Ectodermal cell (in vitro differentiated cells): ENCODE measurements at regions not wholly inside any gene's neighbourhood (a gene's known extent, or its start where the extent isn't known, plus 50 kb on each side); places are given as distances from the start of the nearest gene placed in this dataset.

ENCODE experiments used
- H3K27ac ChIP-seq: 2 replicates; pipeline ENCODE4 v1.7.0; 2013; ENCODE audit warnings: mild to moderate bottlenecking, low read depth, low read length; ENCODE audit not compliant: insufficient read depth, poor library complexity, severe bottlenecking
- H3K27me3 ChIP-seq: 2 replicates; pipeline ENCODE4 v1.7.0; 2013; ENCODE audit warnings: mild to moderate bottlenecking, low read length; ENCODE audit not compliant: insufficient read depth, control insufficient read depth, poor library complexity, severe bottlenecking
- H3K36me3 ChIP-seq: one replicate; pipeline ENCODE4 v1.7.0; 2013; ENCODE audit warnings: low read length; ENCODE audit not compliant: control insufficient read depth, insufficient read depth
- H3K4me1 ChIP-seq: one replicate; pipeline ENCODE4 v1.7.0; 2013; ENCODE audit warnings: low read length; ENCODE audit not compliant: control insufficient read depth, insufficient read depth
- H3K4me3 ChIP-seq: 2 replicates; pipeline ENCODE4 v1.7.0; 2013; ENCODE audit warnings: low read depth, low read length, control low read depth; ENCODE audit not compliant: insufficient read depth
- H3K9me3 ChIP-seq: 2 replicates; pipeline ENCODE4 v1.7.0; 2013; ENCODE audit warnings: mild to moderate bottlenecking, low read length, moderate library complexity; ENCODE audit not compliant: control insufficient read depth
- WGBS, 2 experiments: methylation state at CpG; one replicate each; pipeline ENCODE4 v1.1.7; 2013; ENCODE audit warnings: missing lambda C conversion rate in 2 of 2; 5-methylcytosine and 5-hydroxymethylcytosine counted together

- 90 to 100% methylated on average over 1 to 3 of the region's 3 CpGs for WGBS, 2 experiments
Measured at GRCh38 chr5:109519416-109519815, 109.6 kb upstream of the PJA2 start.

GRCh38 chr5:109516390-109516789, 106.6 kb upstream of the PJA2 start:
- Histone ChIP-seq H3K4me1 (no peaks in the 10 kb centered on the region), H3K9me3 (no peaks in the 10 kb centered on the region), H3K36me3 (no peaks in the 10 kb centered on the region), H3K27ac (no peak overlapping the region), H3K4me3 (no peak overlapping the region), H3K27me3 (no peaks in the 10 kb centered on the region)
- WGBS, 2 experiments = 88 to 91% methylated on average over 2 of the region's 2 CpGs

More at GRCh38 chr5:109519416-109519815, 109.6 kb upstream of the PJA2 start:
- no peak overlapping the region for H3K4me3 ChIP-seq
- no peaks in the 10 kb centered on the region for H3K27me3 ChIP-seq
- no peaks in the 10 kb centered on the region for H3K4me1 ChIP-seq
- no peaks in the 10 kb centered on the region for H3K9me3 ChIP-seq
- no peaks in the 10 kb centered on the region for H3K36me3 ChIP-seq
- H3K27ac ChIP-seq = no peak overlapping the region

GRCh38 chr5:109511980-109512734, 102.4 kb upstream of the PJA2 start:
- 90 to 96% methylated on average over 8 of the region's 8 CpGs for WGBS, 2 experiments
- no peaks in the 10 kb centered on the region for H3K9me3 ChIP-seq
- H3K4me3 ChIP-seq = no peak overlapping the region
- no peaks in the 10 kb centered on the region for H3K27me3 ChIP-seq
- H3K4me1 ChIP-seq = no peaks in the 10 kb centered on the region
- H3K36me3 ChIP-seq = no peaks in the 10 kb centered on the region
- H3K27ac ChIP-seq = no peak overlapping the region

GRCh38 chr5:109506556-109506955, 96.8 kb upstream of the PJA2 start:
- WGBS, 2 experiments = 100% methylated on average over 1 of the region's 1 CpG
- H3K4me3 ChIP-seq = no peak overlapping the region
- no peaks in the 10 kb centered on the region for H3K4me1 ChIP-seq
- H3K9me3 ChIP-seq = no peaks in the 10 kb centered on the region
- H3K36me3 ChIP-seq = no peaks in the 10 kb centered on the region
- no peaks in the 10 kb centered on the region for H3K27me3 ChIP-seq
- H3K27ac ChIP-seq = no peak overlapping the region

- WGBS, 2 experiments = 93 to 100% methylated on average over 2 to 3 of the region's 3 CpGs
- H3K36me3 ChIP-seq = no peaks in the 10 kb centered on the region
- no peak overlapping the region for H3K27ac ChIP-seq
- no peaks in the 10 kb centered on the region for H3K4me1 ChIP-seq
- H3K27me3 ChIP-seq = no peaks in the 10 kb centered on the region
- no peak overlapping the region for H3K4me3 ChIP-seq
- H3K9me3 ChIP-seq = no peaks in the 10 kb centered on the region
Measured at GRCh38 chr5:109496112-109496511, 86.3 kb upstream of the PJA2 start.

- WGBS, 2 experiments = 96 to 97% methylated on average over 65 of the region's 65 CpGs
- H3K27me3 ChIP-seq = no peaks in the 10 kb centered on the region
- no peaks in the 10 kb centered on the region for H3K36me3 ChIP-seq
- no peaks in the 10 kb centered on the region for H3K4me1 ChIP-seq
- no peaks in the 10 kb centered on the region for H3K9me3 ChIP-seq
- no peak overlapping the region for H3K27ac ChIP-seq
- H3K4me3 ChIP-seq = no peak overlapping the region
Measured at GRCh38 chr5:109487753-109488420, 78.1 kb upstream of the PJA2 start.

GRCh38 chr5:109486200-109486804, 76.5 kb upstream of the PJA2 start:
- WGBS, 2 experiments = 91 to 95% methylated on average over 10 of the region's 10 CpGs
- no peaks in the 10 kb centered on the region for H3K27me3 ChIP-seq
- H3K9me3 ChIP-seq = no peaks in the 10 kb centered on the region
- no peak overlapping the region for H3K27ac ChIP-seq
- no peak overlapping the region for H3K4me3 ChIP-seq
- H3K4me1 ChIP-seq = no peaks in the 10 kb centered on the region
- H3K36me3 ChIP-seq = no peaks in the 10 kb centered on the region

GRCh38 chr5:109485030-109485429, 75.3 kb upstream of the PJA2 start:
- Histone ChIP-seq H3K4me1 (no peaks in the 10 kb centered on the region), H3K36me3 (no peaks in the 10 kb centered on the region), H3K4me3 (no peak overlapping the region), H3K9me3 (no peaks in the 10 kb centered on the region), H3K27me3 (no peaks in the 10 kb centered on the region), H3K27ac (no peak overlapping the region)
- WGBS, 2 experiments = 89 to 90% methylated on average over 8 of the region's 8 CpGs

- Histone ChIP-seq H3K4me1 (no peaks in the 10 kb centered on the region), H3K27ac (no peak overlapping the region), H3K27me3 (no peaks in the 10 kb centered on the region), H3K9me3 (no peaks in the 10 kb centered on the region), H3K4me3 (no peak overlapping the region), H3K36me3 (no peaks in the 10 kb centered on the region)
- 94 to 98% methylated on average over 2 to 3 of the region's 3 CpGs for WGBS, 2 experiments
Measured at GRCh38 chr5:109484597-109484996, 74.8 kb upstream of the PJA2 start.

- no peak overlapping the region for H3K27ac ChIP-seq
- H3K4me1 ChIP-seq = no peaks in the 10 kb centered on the region
- no peak overlapping the region for H3K4me3 ChIP-seq
- H3K9me3 ChIP-seq = no peaks in the 10 kb centered on the region
- WGBS, 2 experiments = 83 to 89% methylated on average over 2 of the region's 2 CpGs
- no peaks in the 10 kb centered on the region for H3K27me3 ChIP-seq
- no peaks in the 10 kb centered on the region for H3K36me3 ChIP-seq
Measured at GRCh38 chr5:109483395-109483971, 73.7 kb upstream of the PJA2 start.
